CD4-positive, alpha-beta memory T cell (primary cell): ENCODE measurements at regions not wholly inside any gene's neighbourhood (a gene's known extent, or its start where the extent isn't known, plus 50 kb on each side); places are given as distances from the start of the nearest gene placed in this dataset.

Experiments
- CTCF ChIA-PET: fragments of 350-600 bp; sonication (Branson Sonifier 250); formaldehyde crosslinking; loops from one replicate; lab custom pipeline; 2021; ENCODE audit warnings: inconsistent platforms; ENCODE audit not compliant: partially characterized antibody; lab: Charles Lee
- POLR2A ChIA-PET: fragments of 350-600 bp; sonication (Branson Sonifier 250); formaldehyde crosslinking; loops from one replicate; lab custom pipeline; 2021; ENCODE audit not compliant: partially characterized antibody; lab: Charles Lee
- DNase-seq, 5 donors: peaks; one replicate each; pipeline versions ENCODE4 v3.0.0 to v3.0.0-alpha.2; 2020 to 2022; ENCODE audit warnings: mixed read lengths in 1 of 5
- H3K27ac ChIP-seq: one replicate; pipeline ENCODE4 v1.7.0; 2013; ENCODE audit warnings: low read depth, low read length
- H3K27me3 ChIP-seq: 2 replicates; pipeline ENCODE4 v1.7.0; 2013; ENCODE audit warnings: mild to moderate bottlenecking, low read length, moderate library complexity; ENCODE audit not compliant: insufficient read depth
- H3K36me3 ChIP-seq: 2 replicates; pipeline ENCODE4 v1.7.0; 2013; ENCODE audit warnings: mild to moderate bottlenecking, low read length, moderate library complexity; ENCODE audit not compliant: insufficient read depth
- H3K4me1 ChIP-seq: 2 replicates; pipeline ENCODE4 v1.7.0; 2013; ENCODE audit warnings: mild to moderate bottlenecking, low read length, moderate library complexity; ENCODE audit not compliant: insufficient read depth
- H3K4me3 ChIP-seq, 2 donors: one replicate each; pipeline ENCODE4 v1.7.0; 2013; ENCODE audit warnings: low read length in 2 of 2, mild to moderate bottlenecking in 1 of 2
- H3K9me3 ChIP-seq, 2 donors: one replicate each; pipeline ENCODE4 v1.7.0; 2013; ENCODE audit warnings: low read length in 2 of 2, control low read depth in 1 of 2; ENCODE audit not compliant: control insufficient read depth in 1 of 2
- H3K27ac Mint-ChIP-seq, 7 donors: one replicate each; pipeline ENCODE4 v1.8.0; 2020 to 2021; ENCODE audit warnings: mixed read lengths in 7 of 7, mild to moderate bottlenecking in 6 of 7, inconsistent platforms in 3 of 7, moderate library complexity in 3 of 7
- H3K27me3 Mint-ChIP-seq, 2 donors: one replicate each; pipeline ENCODE4 v1.8.0; 2020 to 2021; ENCODE audit warnings: mixed read lengths in 2 of 2
- H3K36me3 Mint-ChIP-seq, 2 donors: one replicate each; pipeline ENCODE4 v1.8.0; 2020 to 2021; ENCODE audit warnings: mixed read lengths in 2 of 2, inconsistent platforms in 1 of 2, mild to moderate bottlenecking in 1 of 2
- H3K4me1 Mint-ChIP-seq, 4 donors: one replicate each; pipeline ENCODE4 v1.8.0; 2020 to 2021; ENCODE audit warnings: mixed read lengths in 4 of 4, mild to moderate bottlenecking in 1 of 4
- H3K4me3 Mint-ChIP-seq, 8 donors: one replicate each; pipeline ENCODE4 v1.8.0; 2020 to 2021; ENCODE audit warnings: mixed read lengths in 8 of 8, mild to moderate bottlenecking in 7 of 8, moderate library complexity in 6 of 8, inconsistent platforms in 3 of 8
- H3K9me3 Mint-ChIP-seq, 8 donors: one replicate each; pipeline ENCODE4 v1.8.0; 2020 to 2021; ENCODE audit warnings: mixed read lengths in 8 of 8, mild to moderate bottlenecking in 5 of 8, inconsistent platforms in 3 of 8, moderate library complexity in 1 of 8
- intact Hi-C: fragments of 100-400 bp; cut with micrococcal nuclease; formaldehyde crosslinking; loops from one replicate; pipeline ENCODE4 v1.15.1; 2023

DNA sequence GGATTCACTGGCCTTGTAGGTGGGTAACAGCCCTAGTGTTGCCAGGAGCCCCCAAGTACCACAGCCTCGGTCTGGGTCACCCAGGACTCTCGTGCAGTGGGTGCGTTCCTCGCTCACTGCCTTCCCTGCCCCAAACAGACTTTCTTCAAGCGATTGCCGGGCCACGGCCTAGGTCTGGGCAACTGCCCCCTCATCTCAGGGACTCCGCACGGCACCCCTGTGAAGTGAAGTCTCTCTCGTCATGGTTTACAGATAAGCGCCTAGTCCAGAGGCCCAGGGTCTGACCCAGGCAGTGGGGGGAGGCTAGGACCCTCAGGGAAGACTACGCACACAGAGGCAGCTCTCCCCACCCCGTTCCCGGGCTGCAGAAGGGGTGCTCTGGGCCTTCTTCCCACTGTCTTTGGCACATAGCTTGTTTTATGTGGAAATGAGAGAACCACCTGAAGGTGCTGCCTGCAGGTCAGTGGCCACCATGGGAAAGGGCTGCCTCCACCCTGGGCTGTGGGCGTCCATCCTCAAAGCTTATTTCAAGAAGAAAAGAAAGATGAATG, 220.8 kb downstream of the ERMARD start:
- no peaks in the 10 kb centered on the region for H3K36me3 Mint-ChIP-seq
- no peaks in the 10 kb centered on the region for H3K9me3 Mint-ChIP-seq
- no peaks in the 10 kb centered on the region for H3K4me1 Mint-ChIP-seq
- ChIA-PET POLR2A (no interaction called here), CTCF (interaction anchor here (0.7 kb wide), 1 partner anchor 13 kb away, joined by 3 read pairs; no protein-coding TSS in a partner anchor)
- Histone ChIP-seq H3K36me3 (no peaks in the 10 kb centered on the region), H3K4me1 (no peaks in the 10 kb centered on the region), H3K4me3 (no peak overlapping the region), H3K27me3 (no peaks in the 10 kb centered on the region), H3K27ac (no peak overlapping the region), H3K9me3 (no peaks in the 10 kb centered on the region)
- no peak overlapping the region for H3K27ac Mint-ChIP-seq
- H3K4me3 Mint-ChIP-seq: no peak overlapping the region
- no peak for DNase-seq
- H3K27me3 Mint-ChIP-seq: peaks cover 1 to 2% of the 10 kb centered on the region in 2 donors
- intact Hi-C loops: no loop called here

DNA sequence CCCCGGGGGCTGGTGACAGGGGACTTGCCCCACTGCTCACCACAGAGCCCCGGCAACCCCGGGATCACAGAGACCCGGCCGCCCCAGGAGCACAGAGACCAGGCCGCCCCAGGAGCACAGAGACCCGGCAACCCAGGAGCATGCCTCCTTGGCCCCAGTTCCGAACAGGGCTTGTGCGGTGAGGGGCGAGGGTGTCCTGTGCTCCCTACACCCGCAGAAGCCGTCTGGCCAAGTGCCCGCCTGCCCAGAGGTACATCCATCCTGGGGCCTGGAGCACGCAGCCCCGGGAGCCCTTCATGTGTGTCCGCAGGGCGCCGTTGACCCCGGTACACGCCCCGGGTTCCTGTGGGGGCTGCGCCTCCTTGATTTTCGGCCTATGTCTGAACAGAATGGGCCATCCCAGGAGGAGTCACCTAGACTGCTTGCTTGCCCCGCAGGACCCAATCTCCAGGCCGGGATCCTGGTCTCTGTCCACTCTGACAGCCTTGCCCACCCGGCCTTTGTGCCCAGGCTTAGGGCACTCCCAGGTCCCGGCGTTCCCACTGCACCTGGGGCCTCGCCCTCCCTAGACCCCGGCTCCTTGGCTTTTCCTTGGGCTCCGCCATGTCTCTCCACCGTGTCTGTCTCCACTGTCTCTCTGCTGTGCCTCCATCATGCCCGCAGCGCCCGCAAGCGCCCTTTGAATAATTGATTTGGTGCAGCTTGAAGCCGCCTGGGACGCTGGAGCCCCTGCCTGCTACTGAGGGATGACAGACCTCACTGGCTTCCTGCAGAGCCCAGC, 219.8 kb downstream of the ERMARD start:
- Histone ChIP-seq H3K4me3 (no peak overlapping the region), H3K36me3 (no peaks in the 10 kb centered on the region), H3K4me1 (no peaks in the 10 kb centered on the region), H3K27ac (no peak overlapping the region), H3K9me3 (no peaks in the 10 kb centered on the region), H3K27me3 (no peaks in the 10 kb centered on the region)
- H3K4me1 Mint-ChIP-seq: no peaks in the 10 kb centered on the region
- ChIA-PET CTCF (interaction anchor here (0.7 kb wide), 1 partner anchor 12 kb away, joined by 3 read pairs; no protein-coding TSS in a partner anchor), POLR2A (no interaction called here)
- no peaks in the 10 kb centered on the region for H3K27me3 Mint-ChIP-seq
- DNase-seq: no peak
- intact Hi-C loops: no loop called here
- no peak overlapping the region for H3K4me3 Mint-ChIP-seq
- H3K9me3 Mint-ChIP-seq: no peaks in the 10 kb centered on the region
- no peaks in the 10 kb centered on the region for H3K36me3 Mint-ChIP-seq
- no peak overlapping the region for H3K27ac Mint-ChIP-seq

DNA sequence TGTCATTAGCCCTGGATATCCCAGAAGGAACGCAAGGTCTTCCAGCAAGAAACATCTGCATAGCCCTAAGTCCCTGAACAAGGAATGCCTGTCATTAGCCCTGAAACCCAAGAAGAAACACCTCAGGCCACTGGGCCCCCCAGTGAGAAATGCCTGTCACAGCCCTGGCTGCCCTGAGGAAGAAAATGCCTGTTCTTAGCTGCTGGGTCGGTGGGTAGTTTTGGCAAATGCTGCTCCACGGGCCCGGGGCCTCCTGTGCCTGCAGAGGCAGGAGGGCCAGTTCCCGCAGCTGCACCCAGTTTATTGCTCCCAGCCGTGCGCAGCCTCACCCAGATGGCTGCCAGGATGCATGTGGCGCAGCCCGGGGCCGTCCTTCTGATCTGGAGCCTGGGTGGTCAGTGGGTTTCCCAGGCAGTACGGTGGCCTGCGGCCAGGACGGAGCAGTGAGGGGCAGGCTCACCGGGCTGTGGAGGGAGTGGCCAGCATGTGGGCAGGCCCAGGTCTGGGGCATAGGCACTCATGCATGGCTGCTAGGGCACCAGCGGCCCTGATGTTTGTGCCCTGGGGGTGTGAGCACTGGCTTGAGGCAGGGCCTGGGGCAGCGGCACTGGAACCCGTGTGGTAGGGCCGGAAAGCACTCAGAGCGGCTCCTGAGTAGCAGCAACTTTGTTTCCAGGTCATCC, 219.0 kb downstream of the ERMARD start:
- intact Hi-C loops: no loop called here
- Mint-ChIP-seq H3K4me3 (no peak overlapping the region), H3K36me3 (no peaks in the 10 kb centered on the region), H3K4me1 (no peaks in the 10 kb centered on the region), H3K27ac (no peak overlapping the region), H3K27me3 (peaks cover 0 to under 1% of the 10 kb centered on the region in 2 donors), H3K9me3 (no peaks in the 10 kb centered on the region)
- ChIA-PET CTCF (no interaction called here), POLR2A (no interaction called here)
- H3K27me3 ChIP-seq: no peaks in the 10 kb centered on the region
- H3K4me3 ChIP-seq: no peak overlapping the region
- no peaks in the 10 kb centered on the region for H3K36me3 ChIP-seq
- no peaks in the 10 kb centered on the region for H3K4me1 ChIP-seq
- no peaks in the 10 kb centered on the region for H3K9me3 ChIP-seq
- DNase-seq: no peak
- H3K27ac ChIP-seq: no peak overlapping the region

DNA sequence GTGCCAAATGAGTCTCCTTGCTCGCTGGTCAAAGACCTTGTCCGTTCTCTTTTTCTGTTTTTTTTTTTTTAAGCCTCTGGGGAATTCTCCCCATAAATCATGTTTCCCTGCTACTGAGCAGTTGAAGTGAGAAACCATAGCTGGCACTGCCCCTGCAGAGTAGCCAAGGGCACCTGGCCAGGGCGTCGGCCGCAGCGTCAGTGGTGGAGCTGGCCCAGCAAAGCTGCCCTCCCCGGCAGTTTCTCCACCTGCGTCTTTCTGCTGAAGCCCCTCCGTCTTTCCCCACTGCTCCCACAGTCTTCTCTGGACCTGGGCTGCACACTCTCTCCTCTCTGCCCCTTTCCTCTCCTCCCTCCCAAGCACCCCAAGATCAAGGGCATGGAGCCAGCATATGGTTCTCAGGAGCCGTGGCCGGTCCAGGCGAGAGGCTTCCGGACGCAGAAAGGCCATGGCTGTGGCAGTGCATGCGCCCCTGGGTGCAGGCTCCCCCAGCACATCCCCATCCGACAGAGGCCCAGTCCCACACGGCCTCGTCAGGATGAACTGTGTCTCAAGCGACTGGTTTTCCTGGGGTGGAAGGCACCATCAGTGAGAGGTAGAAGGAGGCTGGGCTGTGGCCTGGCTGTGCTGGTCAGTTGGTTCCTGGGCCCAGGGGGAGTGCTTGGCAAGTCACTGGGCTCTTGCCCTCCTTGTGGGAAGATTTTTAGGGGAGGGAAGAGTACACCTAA, 218.1 kb downstream of the ERMARD start:
- intact Hi-C loops: no loop called here
- ChIA-PET POLR2A (no interaction called here), CTCF (no interaction called here)
- Mint-ChIP-seq H3K27ac (no peak overlapping the region), H3K4me3 (no peak overlapping the region), H3K36me3 (no peaks in the 10 kb centered on the region), H3K9me3 (no peaks in the 10 kb centered on the region), H3K27me3 (peaks cover 0 to 5% of the 10 kb centered on the region in 2 donors), H3K4me1 (no peaks in the 10 kb centered on the region)
- DNase-seq: no peak
- Histone ChIP-seq H3K36me3 (no peaks in the 10 kb centered on the region), H3K4me3 (no peak overlapping the region), H3K27ac (no peak overlapping the region), H3K27me3 (no peaks in the 10 kb centered on the region), H3K9me3 (no peaks in the 10 kb centered on the region), H3K4me1 (no peaks in the 10 kb centered on the region)

DNA sequence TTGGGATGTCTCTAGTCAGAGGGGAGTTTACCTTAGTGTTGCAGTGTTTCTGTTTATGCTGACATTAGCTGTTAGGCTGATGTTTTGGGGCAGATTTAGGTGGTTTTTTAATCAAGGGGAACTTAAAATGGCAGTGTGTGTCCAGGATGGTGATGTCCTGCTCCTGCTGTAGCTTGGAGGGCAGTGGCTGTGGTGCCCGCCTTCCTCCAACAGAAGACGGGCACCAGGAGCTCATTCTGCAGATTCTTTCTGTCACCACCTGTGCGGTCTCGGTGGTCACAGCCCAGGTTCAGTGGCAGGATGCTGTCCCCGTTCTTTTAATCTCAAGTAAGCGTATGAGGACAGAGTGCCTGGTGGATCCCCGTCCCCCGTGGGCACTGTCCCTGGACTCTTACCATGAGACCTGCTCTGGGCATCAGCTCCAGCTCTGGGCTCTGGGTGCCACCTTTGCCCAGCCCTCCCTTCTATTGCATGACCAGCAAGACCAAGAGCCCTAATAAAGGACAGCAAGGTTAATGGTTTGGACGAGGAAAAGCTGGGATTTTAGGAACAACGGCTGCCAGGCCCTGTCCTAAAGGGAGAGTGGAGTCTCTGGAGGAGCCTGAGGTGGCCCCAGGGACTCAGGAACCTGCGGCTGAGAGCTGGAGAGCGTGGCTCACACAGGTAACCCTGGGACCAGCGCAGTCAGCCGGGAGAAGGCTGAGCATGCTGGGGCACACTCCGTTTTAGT, 217.3 kb downstream of the ERMARD start:
- intact Hi-C loops: no loop called here
- Histone ChIP-seq H3K27me3 (no peaks in the 10 kb centered on the region), H3K4me1 (no peaks in the 10 kb centered on the region), H3K4me3 (no peak overlapping the region), H3K27ac (no peak overlapping the region), H3K9me3 (no peaks in the 10 kb centered on the region), H3K36me3 (no peaks in the 10 kb centered on the region)
- Mint-ChIP-seq H3K27ac (no peak overlapping the region), H3K9me3 (no peaks in the 10 kb centered on the region), H3K4me3 (no peak overlapping the region), H3K36me3 (no peaks in the 10 kb centered on the region), H3K27me3 (peaks cover 0 to 5% of the 10 kb centered on the region in 2 donors), H3K4me1 (no peaks in the 10 kb centered on the region)
- no peak for DNase-seq
- POLR2A ChIA-PET: no interaction called here
- CTCF ChIA-PET: no interaction called here

DNA sequence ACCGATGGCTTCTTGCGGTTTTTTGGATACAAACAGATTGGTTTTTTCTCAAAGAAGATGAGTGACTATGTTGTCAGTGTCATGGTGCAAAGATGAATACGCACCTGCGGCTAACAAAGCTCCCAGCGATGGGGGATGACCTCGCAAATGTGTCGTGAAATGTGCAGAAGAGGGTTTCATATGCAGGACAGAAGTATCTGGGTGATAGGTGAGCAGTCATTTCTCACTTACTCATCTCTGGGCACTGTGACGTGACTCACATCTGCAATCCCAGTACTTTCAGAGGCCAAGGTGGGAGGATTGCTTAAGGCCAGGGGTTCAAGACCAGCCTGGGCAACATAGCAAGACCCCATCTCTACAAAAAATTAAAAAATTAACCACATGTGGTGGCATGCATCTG, 216.3 kb downstream of the ERMARD start:
- POLR2A ChIA-PET: no interaction called here
- no peaks in the 10 kb centered on the region for H3K4me1 Mint-ChIP-seq
- no peak for DNase-seq
- no peak overlapping the region for H3K4me3 Mint-ChIP-seq
- Histone ChIP-seq H3K27ac (no peak overlapping the region), H3K4me3 (no peak overlapping the region), H3K27me3 (no peaks in the 10 kb centered on the region), H3K36me3 (no peaks in the 10 kb centered on the region), H3K9me3 (no peaks in the 10 kb centered on the region), H3K4me1 (no peaks in the 10 kb centered on the region)
- H3K27me3 Mint-ChIP-seq: peaks cover 5% of the 10 kb centered on the region in 2 donors
- intact Hi-C loops: no loop called here
- CTCF ChIA-PET: no interaction called here
- H3K36me3 Mint-ChIP-seq: no peaks in the 10 kb centered on the region
- no peaks in the 10 kb centered on the region for H3K9me3 Mint-ChIP-seq
- H3K27ac Mint-ChIP-seq: no peak overlapping the region
